ENCODE measurements at regions not wholly inside any gene's neighbourhood (a gene's known extent, or its start where the extent isn't known, plus 50 kb on each side); places are given as distances from the start of the nearest gene placed in this dataset.

- Histone ChIP-seq H3K4me2 (ENCODE audit: insufficient read depth, low read length) (no peak overlapping the region), H4K20me1 (replicated peaks; ENCODE audit: control insufficient read depth, extremely low read depth, insufficient read depth, low read length) (no peaks in the 10 kb centered on the region), H3K9me1 (replicated peaks; ENCODE audit: control insufficient read depth, extremely low read depth, insufficient read depth, low read length) (no peaks in the 10 kb centered on the region), H3K27ac (ENCODE audit: insufficient read depth, low read depth, low read length) (no peak overlapping the region), H3K4me1 (ENCODE audit: control insufficient read depth, extremely low read depth, insufficient read depth, low read length) (no peaks in the 10 kb centered on the region), H2AFZ (ENCODE audit: low read depth, low read length) (no peak overlapping the region), H3K9me3 (replicated peaks; ENCODE audit: control insufficient read depth, insufficient read depth, low read length) (no peaks in the 10 kb centered on the region), H3K79me2 (ENCODE audit: control insufficient read depth, insufficient read depth, low read length) (no peaks in the 10 kb centered on the region), H3K27me3 (ENCODE audit: control insufficient read depth in 2 of 2, insufficient read depth in 2 of 2, low read length in 2 of 2) (no peaks in the 10 kb centered on the region), H3K4me3 (replicated peaks in 1 of 3; ENCODE audit: insufficient read depth in 1 of 3, low read depth in 1 of 3, low read length in 3 of 3) (no peak overlapping the region), H3K9ac (replicated peaks; ENCODE audit: extremely low read depth, insufficient read depth, low read length) (no peak overlapping the region), H3K36me3 (ENCODE audit: control insufficient read depth in 2 of 2, extremely low read depth in 1 of 2, insufficient read depth in 2 of 2, low read length in 2 of 2) (no peaks in the 10 kb centered on the region)
- intact Hi-C loops (cut with micrococcal nuclease) (no loop called here), dilution Hi-C loops (cut with MboI; ENCODE audit: extremely low pct_ligation_motif_present, low sequenced_read_pairs) (no loop called here)
- TF ChIP-seq GATA2 (IDR thresholded peaks at IDR 0.05; ENCODE audit: insufficient read depth, insufficient read length, low read depth, low read length): no peak
- TF ChIP-seq FOS (IDR thresholded peaks at IDR 0.05; ENCODE audit: borderline replicate concordance, insufficient read depth, low read length): no peak
- no peak for TF ChIP-seq MYC (IDR thresholded peaks at IDR 0.05; ENCODE audit: low read depth, low read length)
- no peak for TF ChIP-seq POLR2AphosphoS5 (IDR thresholded peaks at IDR 0.05; ENCODE audit: insufficient read depth, low read depth, low read length)
- TF ChIP-seq EZH2 (IDR thresholded peaks at IDR 0.05; ENCODE audit: borderline replicate concordance, low read depth, low read length, severe bottlenecking): no peak
- no peak for TF ChIP-seq POLR2A (IDR thresholded peaks at IDR 0.05; ENCODE audit: low read depth, low read length)
- no peak for TF ChIP-seq MAX (IDR thresholded peaks at IDR 0.05; ENCODE audit: insufficient read depth, insufficient read length)
- TF ChIP-seq JUN (IDR thresholded peaks at IDR 0.05; ENCODE audit: borderline replicate concordance, insufficient read depth, insufficient read length, low read depth): no peak
- no peak for TF ChIP-seq CTCF (IDR thresholded peaks at IDR 0.05; ENCODE audit: extremely low read depth in 1 of 2, insufficient read depth in 1 of 2, low read depth in 1 of 2, low read length in 2 of 2)
- BruUV-seq (replicated peaks): no TSS peak
- no peak for FAIRE-seq
- ChIA-PET CTCF (no interaction called here), POLR2A (no interaction called here)
- DNase-seq (ENCODE audit: low read depth, low spot score): no peak
Measured at GRCh38 chr5:117218789-117219188, 644.2 kb upstream of the SEMA6A start.
